IMR-90 (cell line): ENCODE measurements at regions not wholly inside any gene's neighbourhood (a gene's known extent, or its start where the extent isn't known, plus 50 kb on each side); places are given as distances from the start of the nearest gene placed in this dataset.

Source experiments
- ATAC-seq: fragments of 200-7000 bp; cut with Tn5 transposase; 2 replicates; pipeline ENCODE4 v1.9.1; 2020; ENCODE audit warnings: low read depth, mild to moderate bottlenecking, moderate library complexity
- BruUV-seq: library from RNA; stranded (reverse); fragments of 400-500 nt; replicated peaks from 2 replicates; lab custom pipeline; 2021; lab: Mats Ljungman, UMichigan
- CTCF ChIA-PET: fragments of 300-600 bp; formaldehyde crosslinking; extraction: SDS; loops from one replicate; lab custom pipeline; 2021; ENCODE audit warnings: antibody characterized with exemption; lab: Yijun Ruan, JAX
- POLR2A ChIA-PET: fragments of 300-600 bp; sonication (Branson Sonifier 250); formaldehyde crosslinking; loops from one replicate; lab custom pipeline; 2022; ENCODE audit warnings: antibody characterized with exemption; ENCODE audit not compliant: unreplicated experiment; lab: Charles Lee
- DNase-seq: peaks from one replicate; pipeline ENCODE4 v3.0.0; 2013
- H2AFZ ChIP-seq: replicated peaks from 2 replicates; pipeline ENCODE3; 2013; ENCODE audit warnings: low read length, mild to moderate bottlenecking; ENCODE audit not compliant: poor library complexity
- H2AK5ac ChIP-seq: 2 replicates; pipeline ENCODE4 v1.6.1; 2013; ENCODE audit warnings: low read depth, low read length, inconsistent platforms
- H2AK9ac ChIP-seq: replicated peaks from 2 replicates; pipeline ENCODE3; 2013; ENCODE audit warnings: mild to moderate bottlenecking, low read depth, low read length, moderate library complexity; ENCODE audit not compliant: poor library complexity
- H2BK120ac ChIP-seq: 2 replicates; pipeline ENCODE4 v1.6.1; 2013; ENCODE audit warnings: low read depth, low read length, inconsistent platforms
- H2BK15ac ChIP-seq: 3 replicates; pipeline ENCODE4 v1.6.1; 2013; ENCODE audit warnings: low read depth, low read length, inconsistent platforms
- H2BK20ac ChIP-seq: 2 replicates; pipeline ENCODE4 v1.6.1; 2013; ENCODE audit warnings: low read depth, mild to moderate bottlenecking, inconsistent platforms, low read length, moderate library complexity
- H2BK5ac ChIP-seq: 2 replicates; pipeline ENCODE4 v1.6.1; 2013; ENCODE audit warnings: mild to moderate bottlenecking, low read depth, low read length, inconsistent platforms; ENCODE audit not compliant: poor library complexity, severe bottlenecking
- H3K14ac ChIP-seq: replicated peaks from 2 replicates; pipeline ENCODE4 v1.6.1; 2013; ENCODE audit warnings: low read depth, low read length, inconsistent platforms
- H3K18ac ChIP-seq: 2 replicates; pipeline ENCODE4 v1.6.1; 2013; ENCODE audit warnings: low read depth, low read length, control low read depth
- H3K23ac ChIP-seq: 2 replicates; pipeline ENCODE4 v1.6.1; 2013; ENCODE audit warnings: low read depth, low read length, inconsistent platforms
- H3K27ac ChIP-seq: 2 replicates; pipeline ENCODE4 v1.5.1; 2013; ENCODE audit warnings: mild to moderate bottlenecking, control low read depth, low read length; ENCODE audit not compliant: insufficient read depth
- H3K27me3 ChIP-seq: 2 replicates; pipeline ENCODE4 v1.6.1; 2013; ENCODE audit warnings: low read length; ENCODE audit not compliant: control insufficient read depth, insufficient read depth
- H3K36me3 ChIP-seq: 2 replicates; pipeline ENCODE4 v1.6.1; 2013; ENCODE audit warnings: low read length, mixed read lengths; ENCODE audit not compliant: control insufficient read depth, insufficient read depth
- H3K4ac ChIP-seq: 2 replicates; pipeline ENCODE4 v1.6.1; 2013; ENCODE audit warnings: low read depth, low read length, inconsistent platforms
- H3K4me1 ChIP-seq: 2 replicates; pipeline ENCODE4 v1.6.1; 2013; ENCODE audit warnings: low read length, mixed read lengths; ENCODE audit not compliant: control insufficient read depth, insufficient read depth
- H3K4me2 ChIP-seq: 2 replicates; pipeline ENCODE4 v1.6.1; 2013; ENCODE audit warnings: low read depth, mild to moderate bottlenecking, control low read depth, low read length, moderate library complexity
- H3K4me3 ChIP-seq: 2 replicates; pipeline ENCODE4 v1.5.1; 2013; ENCODE audit warnings: low read depth, mild to moderate bottlenecking, control low read depth, low read length, moderate library complexity; ENCODE audit not compliant: insufficient read depth
- H3K56ac ChIP-seq: 2 replicates; pipeline ENCODE4 v1.6.1; 2013; ENCODE audit warnings: low read length, inconsistent platforms; ENCODE audit not compliant: insufficient read depth; ENCODE audit errors: extremely low read depth
- H3K79me1 ChIP-seq, 2 experiments: 2 replicates each; pipeline ENCODE4 v1.6.1; 2013; ENCODE audit warnings: low read length in 2 of 2, inconsistent platforms in 1 of 2, low read depth in 1 of 2
- H3K9ac ChIP-seq: 2 replicates; pipeline ENCODE4 v1.6.1; 2013; ENCODE audit warnings: low read depth, low read length, control low read depth
- H3K9me1 ChIP-seq: 2 replicates; pipeline ENCODE4 v1.6.1; 2013; ENCODE audit warnings: low read length, inconsistent platforms; ENCODE audit not compliant: insufficient read depth
- H3K9me3 ChIP-seq: 2 replicates; pipeline ENCODE4 v1.6.1; 2013; ENCODE audit warnings: low read length; ENCODE audit not compliant: control insufficient read depth, insufficient read depth
- H4K20me1 ChIP-seq: 2 replicates; pipeline ENCODE4 v1.6.1; 2013; ENCODE audit warnings: low read length, inconsistent platforms; ENCODE audit not compliant: insufficient read depth
- H4K5ac ChIP-seq: 2 replicates; pipeline ENCODE4 v1.6.1; 2013; ENCODE audit warnings: mild to moderate bottlenecking, low read depth, low read length, control low read depth
- H4K8ac ChIP-seq, 2 experiments: 2 replicates each; pipeline ENCODE4 v1.6.1; 2013; ENCODE audit warnings: low read depth in 2 of 2, low read length in 2 of 2, control low read depth in 1 of 2, inconsistent platforms in 1 of 2
- H4K91ac ChIP-seq: 2 replicates; pipeline ENCODE4 v1.6.1; 2013; ENCODE audit warnings: low read depth, low read length, inconsistent platforms; ENCODE audit not compliant: insufficient read depth
- BHLHE40 ChIP-seq: fragments of 150-350 bp; IDR thresholded peaks from 2 replicates; pipeline ENCODE4 v1.6.1; 2016; ENCODE audit warnings: mild to moderate bottlenecking, low read depth, low read length
- CEBPB ChIP-seq: IDR thresholded peaks from 2 replicates; pipeline ENCODE4 v1.6.1; 2012; ENCODE audit warnings: low read depth, low read length, improper control_type of control experiment
- CHD1 ChIP-seq: IDR thresholded peaks from 2 replicates; pipeline ENCODE4 v1.6.1; 2012; ENCODE audit warnings: low read depth, low read length, improper control_type of control experiment
- CTCF ChIP-seq: conservative IDR thresholded peaks from 2 replicates; pipeline ENCODE4 v1.5.1; 2012; ENCODE audit warnings: mild to moderate bottlenecking, low read depth, low read length, improper control_type of control experiment
- ELK1 ChIP-seq: fragments of 150-350 bp; IDR thresholded peaks from 2 replicates; pipeline ENCODE4 v1.6.1; 2016; ENCODE audit warnings: low read depth, mild to moderate bottlenecking, low read length, moderate library complexity, borderline replicate concordance
- FOS ChIP-seq: fragments of 150-350 bp; IDR thresholded peaks from 2 replicates; pipeline ENCODE4 v1.6.1; 2016; ENCODE audit warnings: low read depth, low read length
- MAFK ChIP-seq: IDR thresholded peaks from 2 replicates; pipeline ENCODE4 v1.6.1; 2012; ENCODE audit warnings: low read depth, low read length, improper control_type of control experiment
- MAZ ChIP-seq: IDR thresholded peaks from 2 replicates; pipeline ENCODE4 v1.6.1; 2012; ENCODE audit warnings: low read depth, mild to moderate bottlenecking, low read length, improper control_type of control experiment, moderate library complexity, borderline replicate concordance
- MXI1 ChIP-seq: IDR thresholded peaks from 2 replicates; pipeline ENCODE4 v1.6.1; 2012; ENCODE audit warnings: low read depth, mild to moderate bottlenecking, low read length, moderate library complexity, borderline replicate concordance
- NFE2L2 ChIP-seq: fragments of 150-350 bp; IDR thresholded peaks from 2 replicates; pipeline ENCODE4 v1.6.1; 2016; ENCODE audit warnings: low read depth, mild to moderate bottlenecking, low read length
- POLR2A ChIP-seq: IDR thresholded peaks from 2 replicates; pipeline ENCODE4 v1.6.1; 2012; ENCODE audit warnings: mild to moderate bottlenecking, low read depth, low read length
- RAD21 ChIP-seq: IDR thresholded peaks from 2 replicates; pipeline ENCODE4 v1.6.1; 2012; ENCODE audit warnings: low read length, improper control_type of control experiment
- RCOR1 ChIP-seq: IDR thresholded peaks from 2 replicates; pipeline ENCODE4 v1.6.1; 2012; ENCODE audit warnings: mild to moderate bottlenecking, low read length, improper control_type of control experiment; ENCODE audit not compliant: insufficient replicate concordance
- RFX5 ChIP-seq: IDR thresholded peaks from 2 replicates; pipeline ENCODE4 v1.8.0; 2012; ENCODE audit warnings: low read depth, mild to moderate bottlenecking, low read length, moderate library complexity
- SMC3 ChIP-seq: fragments of 150-350 bp; IDR thresholded peaks from 2 replicates; pipeline ENCODE4 v1.6.1; 2016; ENCODE audit warnings: low read depth, mild to moderate bottlenecking, antibody characterized with exemption, low read length, moderate library complexity
- USF2 ChIP-seq: fragments of 150-350 bp; IDR thresholded peaks from 2 replicates; pipeline ENCODE4 v1.6.1; 2017; ENCODE audit warnings: mild to moderate bottlenecking, antibody characterized with exemption, low read length, low read depth
- WGBS, 2 experiments: methylation state at CpG; one replicate each; pipeline versions ENCODE4 v1.1.5 to v1.1.7; 2013; ENCODE audit warnings: missing lambda C conversion rate in 2 of 2; ENCODE audit not compliant: insufficient read length in 1 of 2; ENCODE audit errors: extremely low coverage in 2 of 2; 5-methylcytosine and 5-hydroxymethylcytosine counted together
- dilution Hi-C: fragments of 300-500 bp; cut with HindIII; formaldehyde crosslinking; loops from one replicate; pipeline ENCODE4 v1.14.3; 2018; ENCODE audit warnings: low sequenced_read_pairs; ENCODE audit not compliant: unreplicated experiment
- in situ Hi-C: fragments of 300-500 bp; cut with MboI; formaldehyde crosslinking; loops from 3 replicates; pipeline ENCODE4 v1.14.3; 2019; ENCODE audit warnings: low sequenced_read_pairs, inconsistent platforms, mixed read lengths
- intact Hi-C: fragments of 100-400 bp; cut with micrococcal nuclease; formaldehyde crosslinking; loops from 2 replicates; pipeline ENCODE4 v1.10.0; 2022

GRCh38 chr4:164423819-164424218, 330.1 kb upstream of the SMIM31 start:
- H3K9me1 ChIP-seq = no peaks in the 10 kb centered on the region
- no peak overlapping the region for H2BK15ac ChIP-seq
- no peak overlapping the region for H3K27ac ChIP-seq
- no peak overlapping the region for H3K18ac ChIP-seq
- H3K14ac ChIP-seq = no peak overlapping the region
- H2AFZ ChIP-seq = no peak overlapping the region
- ChIA-PET CTCF (no interaction called here), POLR2A (no interaction called here)
- no peak overlapping the region for H3K4me3 ChIP-seq
- TF ChIP-seq USF2 (no peak), CEBPB (no peak), CTCF (no peak), SMC3 (no peak), POLR2A (no peak), RCOR1 (no peak), NFE2L2 (no peak), BHLHE40 (no peak), MXI1 (no peak), MAFK (no peak), MAZ (no peak), RFX5 (no peak), ELK1 (no peak), RAD21 (no peak), FOS (no peak), CHD1 (no peak)
- no peak overlapping the region for H4K8ac ChIP-seq
- WGBS, 2 experiments = no CpG with 5 or more reads among the region's 1 CpG
- H3K36me3 ChIP-seq = no peaks in the 10 kb centered on the region
- dilution Hi-C loops = no loop called here
- no peak overlapping the region for H2BK5ac ChIP-seq
- intact Hi-C loops = no loop called here
- ATAC-seq = no peak
- no peak overlapping the region for H3K4ac ChIP-seq
- no peaks in the 10 kb centered on the region for H3K79me1 ChIP-seq
- in situ Hi-C loops = no loop called here
- no peak overlapping the region for H3K56ac ChIP-seq
- H4K20me1 ChIP-seq = no peaks in the 10 kb centered on the region
- no peak overlapping the region for H2BK20ac ChIP-seq
- no peak overlapping the region for H2BK120ac ChIP-seq
- no peak overlapping the region for H2AK9ac ChIP-seq
- H3K4me2 ChIP-seq = no peak overlapping the region
- no peaks in the 10 kb centered on the region for H3K27me3 ChIP-seq
- BruUV-seq = no TSS peak
- no peak overlapping the region for H4K91ac ChIP-seq
- no peaks in the 10 kb centered on the region for H3K9me3 ChIP-seq
- no peak for DNase-seq
- no peak overlapping the region for H3K9ac ChIP-seq
- H3K23ac ChIP-seq = no peak overlapping the region
- H4K5ac ChIP-seq = no peak overlapping the region
- no peaks in the 10 kb centered on the region for H3K4me1 ChIP-seq
- H2AK5ac ChIP-seq = no peak overlapping the region
